HG03520 (cell line): ENCODE measurements at regions not wholly inside any gene's neighbourhood (a gene's known extent, or its start where the extent isn't known, plus 50 kb on each side); places are given as distances from the start of the nearest gene placed in this dataset.
A peak's percentile ranks its signal among the peaks of the same experiment; 100 is the strongest.
"Not testable (repeated sequence)": the region's sequence is repeated elsewhere in the genome, so short reads cannot be mapped to it uniquely, and the experiment has no call there.

Source experiments
- ATAC-seq: cut with Tn5 transposase; IDR thresholded peaks from one replicate; pipeline ENCODE4 v1.9.1; 2021; ENCODE audit warnings: mild to moderate bottlenecking, moderate library complexity; ENCODE audit not compliant: unreplicated experiment

- no peak for ATAC-seq
Measured at GRCh38 chr3:159748425-159748824, 240.2 kb upstream of the IL12A start.

- ATAC-seq = no peak
Measured at GRCh38 chr3:159749406-159749805, 239.2 kb upstream of the IL12A start.

- no peak for ATAC-seq
Measured at GRCh38 chr3:159751146-159751545, 237.5 kb upstream of the IL12A start.

GRCh38 chr3:159751752-159752151, 236.9 kb upstream of the IL12A start:
- ATAC-seq = no peak

GRCh38 chr3:159756279-159757207, 232.1 kb upstream of the IL12A start:
- ATAC-seq = not testable (repeated sequence)

GRCh38 chr3:159757341-159758060, 231.1 kb upstream of the IL12A start:
- no peak for ATAC-seq

GRCh38 chr3:159760046-159760445, 228.6 kb upstream of the IL12A start:
- ATAC-seq = no peak

- ATAC-seq = no peak
Measured at GRCh38 chr3:159761369-159761768, 227.3 kb upstream of the IL12A start.

- no peak for ATAC-seq
Measured at GRCh38 chr3:159761848-159762635, 226.6 kb upstream of the IL12A start.

- ATAC-seq = peak; percentile 25
Measured at GRCh38 chr3:159763011-159763601, 225.5 kb upstream of the IL12A start.

- ATAC-seq = peak; percentile 58
Measured at GRCh38 chr3:159763602-159764489, 224.8 kb upstream of the IL12A start.

GRCh38 chr3:159764490-159765029, 224.1 kb upstream of the IL12A start:
- ATAC-seq = no peak

GRCh38 chr3:159765030-159765859, 223.4 kb upstream of the IL12A start:
- no peak for ATAC-seq

- no peak for ATAC-seq
Measured at GRCh38 chr3:159765860-159766294, 222.8 kb upstream of the IL12A start.

- no peak for ATAC-seq
Measured at GRCh38 chr3:159766563-159767185, 222.0 kb upstream of the IL12A start.

- ATAC-seq = no peak
Measured at GRCh38 chr3:159770998-159771397, 217.6 kb upstream of the IL12A start.

GRCh38 chr3:159771865-159772611, 216.6 kb upstream of the IL12A start:
- no peak for ATAC-seq
